ENCODE measurements at regions not wholly inside any gene's neighbourhood (a gene's known extent, or its start where the extent isn't known, plus 50 kb on each side); places are given as distances from the start of the nearest gene placed in this dataset.

- H3K4me3 ChIP-seq, result no peak overlapping the region
- WGBS (ENCODE audit: insufficient coverage, low coverage, missing lambda C conversion rate), result 0% methylated on average over 1 of the region's 1 CpG
- intact Hi-C loops (cut with micrococcal nuclease), result loop anchor here (10.0 kb wide), 1 partner anchor 223 kb away; no protein-coding TSS in a partner anchor
- no peaks in the 10 kb centered on the region for H3K9me1 ChIP-seq (ENCODE audit: control insufficient read depth, insufficient read depth, low read length)
- ChIA-PET POLR2A (no interaction called here), CTCF (ENCODE audit: low intra/inter-chr PET ratio) (no interaction called here)
- ATAC-seq, result no peak
- in situ Hi-C loops (cut with MboI), result loop anchor here (25.0 kb wide), 2 partner anchors 241 to 509 kb away; no protein-coding TSS in a partner anchor
- H3K9me3 ChIP-seq (replicated peaks; ENCODE audit: control insufficient read depth, insufficient read depth, low read depth, low read length), result no peaks in the 10 kb centered on the region
- DNase-seq (ENCODE audit: extremely low read depth in 1 of 4, low spot score in 3 of 4), result no peak
- no peaks in the 10 kb centered on the region for H3K36me3 ChIP-seq (ENCODE audit: control insufficient read depth, insufficient read depth, low read length)
- no peaks in the 10 kb centered on the region for H3K4me1 ChIP-seq (replicated peaks in 1 of 2; ENCODE audit: control insufficient read depth in 2 of 2, insufficient read depth in 2 of 2, low read length in 2 of 2)
- BruUV-seq (replicated peaks), result no TSS peak
- no peaks in the 10 kb centered on the region for H3K79me2 ChIP-seq (ENCODE audit: control insufficient read depth, insufficient read depth, low read length)
- no peaks in the 10 kb centered on the region for H4K20me1 ChIP-seq (replicated peaks; ENCODE audit: control insufficient read depth, insufficient read depth, low read length)
- H2AFZ ChIP-seq (ENCODE audit: low read depth, low read length), result no peak overlapping the region
- TF ChIP-seq POLR2H (tag; IDR thresholded peaks at IDR 0.05; ENCODE audit: low read depth), result no peak
- no peak for TF ChIP-seq HOXB6 (CRISPR knock-in tag; IDR thresholded peaks at IDR 0.05; ENCODE audit: borderline replicate concordance)
- no peak for TF ChIP-seq ZFP36 (IDR thresholded peaks at IDR 0.05; ENCODE audit: low read depth, low read length, partially characterized antibody)
- TF ChIP-seq ZNF384 (IDR thresholded peaks at IDR 0.05; ENCODE audit: low read depth, low read length), result no peak
- no peak for TF ChIP-seq CHCHD3 (CRISPR knock-in tag; IDR thresholded peaks at IDR 0.05)
- no peak for TF ChIP-seq MCM5 (IDR thresholded peaks at IDR 0.05; ENCODE audit: low read depth)
- no peak overlapping the region for H3K4me2 ChIP-seq (ENCODE audit: insufficient read depth, low read length)
- no peak for FAIRE-seq
- no peak overlapping the region for H3K9ac ChIP-seq (ENCODE audit: insufficient read depth in 1 of 2, low read depth in 2 of 2, low read length in 2 of 2)
- H3K27me3 ChIP-seq (ENCODE audit: control insufficient read depth in 2 of 2, insufficient read depth in 2 of 2, low read length in 2 of 2), result no peaks in the 10 kb centered on the region; a peak in 1 of 5 replicates
- H3K27ac ChIP-seq (ENCODE audit: extremely low read depth, low read depth, low read length), result no peak overlapping the region
Observed at GRCh38 chr14:57071639-57072038, 197.1 kb downstream of the EXOC5 start.

- no peak for FAIRE-seq
- in situ Hi-C loops (cut with MboI), result loop anchor here (25.0 kb wide), 2 partner anchors 243 to 507 kb away; no protein-coding TSS in a partner anchor
- TF ChIP-seq ZNF592 (IDR thresholded peaks at IDR 0.05), result no peak
- no peak for TF ChIP-seq HDAC2 (IDR thresholded peaks at IDR 0.05)
- no peak for TF ChIP-seq ZNF655 (CRISPR knock-in tag; IDR thresholded peaks at IDR 0.05)
- TF ChIP-seq ZNF253 (CRISPR knock-in tag; conservative IDR thresholded peaks at IDR 0.05), result no peak
Observed at GRCh38 chr14:57069702-57070101, 199.0 kb downstream of the EXOC5 start.

More at GRCh38 chr14:57069702-57070101, 199.0 kb downstream of the EXOC5 start:
- Histone ChIP-seq H3K4me2 (ENCODE audit: insufficient read depth, low read length) (no peak overlapping the region), H3K4me3 (no peak overlapping the region), H4K20me1 (replicated peaks; ENCODE audit: control insufficient read depth, insufficient read depth, low read length) (no peaks in the 10 kb centered on the region), H3K9me3 (replicated peaks; ENCODE audit: control insufficient read depth, insufficient read depth, low read depth, low read length) (no peaks in the 10 kb centered on the region), H3K9ac (ENCODE audit: insufficient read depth in 1 of 2, low read depth in 2 of 2, low read length in 2 of 2) (no peak overlapping the region), H3K36me3 (ENCODE audit: control insufficient read depth, insufficient read depth, low read length) (no peaks in the 10 kb centered on the region), H3K27ac (ENCODE audit: extremely low read depth, low read depth, low read length) (no peak overlapping the region), H2AFZ (ENCODE audit: low read depth, low read length) (no peak overlapping the region), H3K27me3 (ENCODE audit: control insufficient read depth in 2 of 2, insufficient read depth in 2 of 2, low read length in 2 of 2) (no peaks in the 10 kb centered on the region; a peak in 1 of 5 replicates), H3K9me1 (ENCODE audit: control insufficient read depth, insufficient read depth, low read length) (no peaks in the 10 kb centered on the region), H3K4me1 (replicated peaks in 1 of 2; ENCODE audit: control insufficient read depth in 2 of 2, insufficient read depth in 2 of 2, low read length in 2 of 2) (no peaks in the 10 kb centered on the region), H3K79me2 (ENCODE audit: control insufficient read depth, insufficient read depth, low read length) (no peaks in the 10 kb centered on the region)
- DNase-seq (ENCODE audit: extremely low read depth in 1 of 4, low spot score in 3 of 4), result no peak
- no TSS peak for BruUV-seq (replicated peaks)
- WGBS (ENCODE audit: insufficient coverage, low coverage, missing lambda C conversion rate), result 0% methylated on average over 3 of the region's 5 CpGs
- intact Hi-C loops (cut with micrococcal nuclease), result loop anchor here (2.0 to 10.0 kb wide), 6 partner anchors 118 to 577 kb away; no protein-coding TSS in a partner anchor
- ATAC-seq, result no peak
- POLR2A ChIA-PET, result no interaction called here
- CTCF ChIA-PET (ENCODE audit: low intra/inter-chr PET ratio), result no interaction called here

Measured in K562 (cell line).